Ovary (tissue), 7 donors: ENCODE measurements at regions not wholly inside any gene's neighbourhood (a gene's known extent, or its start where the extent isn't known, plus 50 kb on each side); places are given as distances from the start of the nearest gene placed in this dataset.
"Not testable (repeated sequence)": the region's sequence is repeated elsewhere in the genome, so short reads cannot be mapped to it uniquely, and the experiment has no call there.

ENCODE experiments used
- DNase-seq, 5 donors: peaks; one replicate each; pipeline ENCODE4 v3.0.0-alpha.2; 2019 to 2020
- H3K27ac ChIP-seq, 2 donors: fragments of 200-600 bp; one replicate each; pipeline versions ENCODE4 v1.5.1 to v1.8.0; 2019 to 2022
- H3K27me3 ChIP-seq: fragments of 200-600 bp; one replicate; pipeline ENCODE4 v1.8.0; 2022
- H3K36me3 ChIP-seq: fragments of 200-600 bp; sonication (generic); one replicate; pipeline ENCODE4 v1.5.1; 2019
- H3K4me1 ChIP-seq: one replicate; pipeline ENCODE4 v1.8.1; 2013; ENCODE audit warnings: mild to moderate bottlenecking, moderate library complexity; ENCODE audit not compliant: insufficient read depth
- H3K4me3 ChIP-seq: fragments of 200-600 bp; sonication (generic); one replicate; pipeline ENCODE4 v1.5.1; 2017
- H3K9me3 ChIP-seq, 2 donors: fragments of 200-600 bp in 1 of 2; sonication (generic) in 1 of 2; one replicate each; pipeline versions ENCODE4 v1.5.1 to v1.8.1; 2013 to 2019; ENCODE audit warnings: mild to moderate bottlenecking in 1 of 2, moderate library complexity in 1 of 2
- CTCF ChIP-seq, 3 donors: fragments of 450-650 bp in 2 of 3; fragments of 200-600 bp in 1 of 3; IDR thresholded peaks; one replicate each; pipeline versions ENCODE4 v1.5.1 to v1.8.0; 2016 to 2022; ENCODE audit warnings: antibody characterized with exemption in 3 of 3, mild to moderate bottlenecking in 1 of 3
- EP300 ChIP-seq: sonication (generic); formaldehyde crosslinking; IDR thresholded peaks from one replicate; pipeline ENCODE4 v1.6.1; 2017; ENCODE audit warnings: antibody characterized with exemption
- POLR2A ChIP-seq: fragments of 450-650 bp; IDR thresholded peaks from one replicate; pipeline ENCODE4 v1.6.1; 2017; ENCODE audit warnings: antibody characterized with exemption, mild to moderate bottlenecking, moderate library complexity
- WGBS, 3 donors: extraction: QIAGEN DNeasy Blood & Tissue Kit in 1 of 3; methylation state at CpG; one replicate each; pipeline versions ENCODE4 v1.1.5 to v1.1.7; 2013 to 2017; 5-methylcytosine and 5-hydroxymethylcytosine counted together
- intact Hi-C, 4 donors: fragments of 100-400 bp; cut with DNase I; formaldehyde crosslinking; loops; one replicate each; pipeline versions ENCODE4 v1.11.0 to v1.15.1; 2022 to 2023
- donor health status: DM: no; HTN: no; CAD: no; lungs with moderate emphysema.
- donor health status: DM: no; HTN: no; CAD: no.
- donor health status: Bipolar disorder and iron deficiency.
- donor health status: DM: no; HTN: no; CAD: no.
- donor health status: DM: yes; HTN: yes; CAD: no.

- H3K4me1 ChIP-seq, result peaks cover 7% of the 10 kb centered on the region
- TF ChIP-seq EP300 (no peak), POLR2A (no peak), CTCF (IDR thresholded peaks at IDR 0.05) (no peak)
- intact Hi-C loops, result no loop called here
- H3K36me3 ChIP-seq, result no peaks in the 10 kb centered on the region
- WGBS, 3 donors, result 85 to 92% (median 89%) methylated on average over 7 of the region's 7 CpGs
- H3K27me3 ChIP-seq, result no peaks in the 10 kb centered on the region
- H3K9me3 ChIP-seq, result no peaks in the 10 kb centered on the region
- H3K4me3 ChIP-seq, result no peak overlapping the region
- no peak for DNase-seq
- H3K27ac ChIP-seq, result no peak overlapping the region
Measured at GRCh38 chr15:88998980-88999713, 86.0 kb upstream of the MFGE8 start.

- intact Hi-C loops, result loop anchor here in 1 of 4 donors (5.0 kb wide), 1 partner anchor 99 kb away; no protein-coding TSS in a partner anchor
Measured at GRCh38 chr15:89001708-89002275, 86.5 kb upstream of the ABHD2 start.

DNA sequence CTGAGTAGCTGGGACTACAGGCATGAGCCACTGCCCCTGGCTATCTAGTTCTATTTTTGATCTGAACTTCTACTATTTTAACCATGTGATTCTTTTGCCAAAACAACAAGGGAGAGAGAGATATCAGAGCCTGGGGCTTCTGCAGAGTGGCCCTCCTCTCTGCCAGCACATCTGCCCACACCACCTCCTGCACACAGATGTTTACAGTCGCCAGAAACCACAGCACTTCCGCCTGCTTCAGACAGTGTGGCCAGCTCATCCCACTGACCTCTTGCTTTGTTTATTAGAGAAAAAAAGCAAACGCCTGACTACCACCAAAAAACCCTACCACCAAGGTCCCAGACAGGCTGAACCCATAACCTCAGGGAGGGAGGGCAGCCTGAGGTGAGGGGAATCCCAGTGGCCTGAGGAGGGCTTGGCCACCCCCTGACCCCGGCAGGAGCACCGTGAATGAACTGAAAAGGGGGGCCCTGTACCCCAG is 85.9 kb upstream of the ABHD2 start:
- DNase-seq, result peak in 4 of 5 donors; percentile 22 to 55 (median 32)
- no peak overlapping the region for H3K27ac ChIP-seq

More at GRCh38 chr15:89001708-89002275, 86.5 kb upstream of the ABHD2 start:
- not testable (repeated sequence) for H3K4me3 ChIP-seq, H3K9me3 ChIP-seq, H3K27me3 ChIP-seq, H3K36me3 ChIP-seq, H3K4me1 ChIP-seq, H3K27ac ChIP-seq, DNase-seq
- 60 to 73% (median 70%) methylated on average over 4 of the region's 4 CpGs for WGBS, 3 donors

DNA sequence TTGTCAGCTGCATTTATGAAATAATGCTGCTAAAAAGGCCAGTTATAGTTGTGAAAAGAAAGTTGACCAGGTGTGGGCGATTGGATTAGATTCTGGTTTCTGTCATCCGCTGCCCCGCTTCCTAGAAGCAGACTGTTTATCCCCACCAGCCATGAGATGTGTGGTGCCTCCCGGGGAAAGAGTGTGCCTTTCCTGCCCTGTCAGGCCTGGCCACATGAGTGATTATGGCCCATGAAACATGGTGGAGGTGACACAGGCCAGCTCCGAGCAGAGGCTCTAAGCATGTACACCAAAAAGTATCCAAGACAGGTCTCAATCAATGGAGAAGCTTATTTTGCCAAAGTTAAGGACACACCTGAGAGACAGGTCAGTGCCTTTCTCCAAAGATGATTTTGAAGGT is 85.4 kb upstream of the ABHD2 start:
- 73 to 78% (median 74%) methylated on average over 5 of the region's 5 CpGs for WGBS, 3 donors
- Histone ChIP-seq H3K4me1 (peaks cover 7% of the 10 kb centered on the region), H3K36me3 (no peaks in the 10 kb centered on the region), H3K27ac (no peak overlapping the region), H3K9me3 (no peaks in the 10 kb centered on the region), H3K27me3 (no peaks in the 10 kb centered on the region), H3K4me3 (no peak overlapping the region)
- no peak for DNase-seq
- intact Hi-C loops, result loop anchor here in 1 of 4 donors (5.0 kb wide), 1 partner anchor 101 kb away; no protein-coding TSS in a partner anchor
- TF ChIP-seq EP300 (no peak), POLR2A (no peak)

More for the DNA sequence above, 85.9 kb upstream of the ABHD2 start:
- H3K4me3 ChIP-seq, result no peak overlapping the region
- no peaks in the 10 kb centered on the region for H3K36me3 ChIP-seq
- H3K9me3 ChIP-seq, result no peaks in the 10 kb centered on the region
- 5 to 7% (median 5%) methylated on average over 5 of the region's 5 CpGs for WGBS, 3 donors
- H3K27me3 ChIP-seq, result no peaks in the 10 kb centered on the region
- no peak for TF ChIP-seq CTCF (IDR thresholded peaks at IDR 0.05)
- no peak for TF ChIP-seq EP300
- TF ChIP-seq POLR2A, result no peak
- H3K4me1 ChIP-seq, result peaks cover 7% of the 10 kb centered on the region
- intact Hi-C loops, result loop anchor here in 1 of 4 donors (5.0 kb wide), 1 partner anchor 100 kb away; no protein-coding TSS in a partner anchor

GRCh38 chr15:89003865-89004725 is 84.2 kb upstream of the ABHD2 start:
- Histone ChIP-seq H3K4me1 (peaks cover 7% of the 10 kb centered on the region), H3K27ac (no peak overlapping the region), H3K27me3 (no peaks in the 10 kb centered on the region), H3K4me3 (no peak overlapping the region), H3K36me3 (no peaks in the 10 kb centered on the region), H3K9me3 (no peaks in the 10 kb centered on the region)
- no peak for DNase-seq
- TF ChIP-seq EP300 (no peak), CTCF (IDR thresholded peaks at IDR 0.05) (no peak), POLR2A (no peak)
- 70 to 84% (median 83%) methylated on average over 11 of the region's 11 CpGs for WGBS, 3 donors
- intact Hi-C loops, result loop anchor here in 1 of 4 donors (5.0 kb wide), 1 partner anchor 102 kb away; no protein-coding TSS in a partner anchor
